ENCODE measurements at regions not wholly inside any gene's neighbourhood (a gene's known extent, or its start where the extent isn't known, plus 50 kb on each side); places are given as distances from the start of the nearest gene placed in this dataset.
"Not testable (repeated sequence)": the region's sequence is repeated elsewhere in the genome, so short reads cannot be mapped to it uniquely, and the experiment has no call there.

DNA sequence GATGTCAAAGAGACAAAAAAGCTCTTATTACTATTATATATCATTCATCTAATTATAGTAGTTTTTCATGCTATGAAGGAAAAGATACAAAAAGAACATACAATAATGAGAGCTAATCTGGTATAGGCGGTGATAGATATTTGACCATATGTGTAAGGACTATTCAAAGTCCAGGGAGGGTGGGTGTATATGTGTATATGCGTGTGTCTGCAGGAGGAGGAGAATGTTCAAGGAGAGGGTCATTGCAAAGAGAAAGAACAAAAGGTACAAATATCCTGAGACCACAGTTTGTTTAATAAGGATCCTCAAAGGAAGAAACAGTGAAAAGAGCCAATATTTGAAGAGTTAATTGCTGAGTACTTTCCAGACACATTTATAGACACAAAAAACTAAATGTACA is 1288.6 kb upstream of the CITED2 start:
- in situ Hi-C loops (cut with MboI; ENCODE audit: low sequenced_read_pairs, unreplicated experiment) = no loop called here
- no peak for DNase-seq (ENCODE audit: low spot score)
- TF ChIP-seq CTCF (IDR thresholded peaks at IDR 0.05; ENCODE audit: borderline replicate concordance, control extremely low read depth, extremely low read depth, insufficient read depth, missing control alignments) = no peak

GRCh38 chr6:140661691-140662090 is 1287.2 kb upstream of the CITED2 start:
- no peak for TF ChIP-seq CTCF (IDR thresholded peaks at IDR 0.05; ENCODE audit: borderline replicate concordance, control extremely low read depth, extremely low read depth, insufficient read depth, missing control alignments)
- no peak for DNase-seq (ENCODE audit: low spot score)
- in situ Hi-C loops (cut with MboI; ENCODE audit: low sequenced_read_pairs, unreplicated experiment) = no loop called here

DNA sequence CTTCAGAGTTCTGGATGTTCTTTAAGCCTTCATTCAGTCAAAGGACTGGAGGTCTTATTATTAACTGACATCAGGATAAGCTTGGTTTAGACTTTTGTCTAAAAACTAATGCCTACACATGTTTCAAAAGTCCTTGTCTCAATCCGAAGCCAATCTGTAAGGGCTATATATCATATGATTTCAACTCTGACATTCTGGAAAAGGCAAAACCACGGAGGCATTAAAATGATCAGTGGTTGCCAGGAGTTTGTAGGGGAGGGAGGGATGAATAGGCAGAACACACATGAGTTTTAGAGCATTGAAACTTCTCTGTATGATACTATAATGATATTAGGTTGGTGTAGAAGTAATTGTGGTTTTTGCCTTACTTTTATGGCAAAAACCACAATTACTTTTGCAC is 1285.8 kb upstream of the CITED2 start:
- no peak for DNase-seq (ENCODE audit: low spot score)
- no peak for TF ChIP-seq CTCF (IDR thresholded peaks at IDR 0.05; ENCODE audit: borderline replicate concordance, control extremely low read depth, extremely low read depth, insufficient read depth, missing control alignments)
- in situ Hi-C loops (cut with MboI; ENCODE audit: low sequenced_read_pairs, unreplicated experiment) = no loop called here

GRCh38 chr6:140653972-140654371 is 1279.5 kb upstream of the CITED2 start:
- in situ Hi-C loops (cut with MboI; ENCODE audit: low sequenced_read_pairs, unreplicated experiment) = no loop called here
- no peak for DNase-seq (ENCODE audit: low spot score)
- no peak for TF ChIP-seq CTCF (IDR thresholded peaks at IDR 0.05; ENCODE audit: borderline replicate concordance, control extremely low read depth, extremely low read depth, insufficient read depth, missing control alignments)

GRCh38 chr6:140653506-140653905 is 1279.1 kb upstream of the CITED2 start:
- no peak for DNase-seq (ENCODE audit: low spot score)
- TF ChIP-seq CTCF (IDR thresholded peaks at IDR 0.05; ENCODE audit: borderline replicate concordance, control extremely low read depth, extremely low read depth, insufficient read depth, missing control alignments) = no peak
- in situ Hi-C loops (cut with MboI; ENCODE audit: low sequenced_read_pairs, unreplicated experiment) = no loop called here

DNA sequence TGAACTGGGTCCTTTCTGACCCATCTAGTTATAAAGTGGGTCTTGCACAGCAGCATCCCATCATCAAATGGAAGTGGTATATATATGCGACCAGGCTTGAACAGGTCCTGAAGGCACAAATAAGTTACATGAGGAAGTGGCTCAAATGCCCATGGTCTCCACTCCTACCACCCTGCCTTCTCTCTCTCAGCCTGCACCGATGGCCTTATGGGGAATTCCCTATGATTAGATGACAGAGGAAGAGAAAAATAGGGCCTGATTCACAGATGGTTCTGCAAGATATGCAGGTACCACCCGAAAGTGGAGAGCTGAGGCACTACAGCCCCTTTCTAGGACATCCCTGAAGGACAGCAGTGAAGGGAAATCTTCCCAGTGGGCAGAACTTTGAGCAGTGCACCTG is 1275.1 kb upstream of the CITED2 start:
- DNase-seq (ENCODE audit: low spot score); in situ Hi-C loops (cut with MboI; ENCODE audit: low sequenced_read_pairs, unreplicated experiment): not testable (repeated sequence)

DNA sequence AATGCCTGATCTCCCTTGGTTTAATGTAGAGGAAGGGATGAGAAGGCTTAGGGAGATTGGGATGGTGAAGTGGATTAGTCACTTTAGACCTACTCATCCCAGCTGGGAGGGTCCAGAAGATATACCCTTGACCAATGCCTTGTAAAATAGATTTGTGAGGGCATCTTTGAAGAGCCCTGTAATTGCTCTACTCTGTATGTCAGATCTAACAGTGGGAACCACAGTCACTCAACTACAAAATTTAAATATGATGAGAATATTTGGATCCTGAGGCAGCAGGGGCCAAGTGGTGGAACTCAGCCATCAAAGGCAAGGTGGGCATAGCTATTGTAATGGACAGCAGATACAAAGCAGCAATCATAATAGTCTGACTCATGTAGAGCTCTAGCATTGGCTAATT is 1272.9 kb upstream of the CITED2 start:
- DNase-seq (ENCODE audit: low spot score); in situ Hi-C loops (cut with MboI; ENCODE audit: low sequenced_read_pairs, unreplicated experiment): not testable (repeated sequence)

- in situ Hi-C loops (cut with MboI; ENCODE audit: low sequenced_read_pairs, unreplicated experiment) = no loop called here
- TF ChIP-seq CTCF (IDR thresholded peaks at IDR 0.05; ENCODE audit: borderline replicate concordance, control extremely low read depth, extremely low read depth, insufficient read depth, missing control alignments) = no peak
- DNase-seq (ENCODE audit: low spot score) = no peak
Measured at GRCh38 chr6:140644017-140644416, 1269.6 kb upstream of the CITED2 start.
